ENCODE measurements at regions not wholly inside any gene's neighbourhood (a gene's known extent, or its start where the extent isn't known, plus 50 kb on each side); places are given as distances from the start of the nearest gene placed in this dataset.

GRCh38 chr7:131212114-131212513 is 115.6 kb upstream of the MKLN1 start:
- Histone ChIP-seq H3K27me3 (ENCODE audit: control insufficient read depth, insufficient read depth, low read length) (no peaks in the 10 kb centered on the region), H3K9ac (ENCODE audit: insufficient read depth, low read length) (no peak overlapping the region), H4K20me1 (ENCODE audit: control insufficient read depth, extremely low read depth, insufficient read depth, low read length) (no peaks in the 10 kb centered on the region), H3K9me3 (ENCODE audit: control insufficient read depth, insufficient read depth, low read depth, low read length) (no peaks in the 10 kb centered on the region), H3K79me2 (ENCODE audit: control insufficient read depth, insufficient read depth, low read length) (no peaks in the 10 kb centered on the region), H3K4me1 (ENCODE audit: control insufficient read depth, extremely low read depth, insufficient read depth, low read length) (no peaks in the 10 kb centered on the region), H3K36me3 (ENCODE audit: control insufficient read depth, insufficient read depth, low read length) (no peaks in the 10 kb centered on the region), H3K4me2 (ENCODE audit: extremely low read depth, insufficient read depth, low read length) (no peak overlapping the region), H2AFZ (ENCODE audit: low read length) (no peak overlapping the region), H3K4me3 (replicated peaks in 1 of 4; ENCODE audit: control extremely low read depth in 1 of 4, insufficient read depth in 1 of 4, low read depth in 3 of 4, low read length in 4 of 4) (no peak overlapping the region), H3K27ac (ENCODE audit: insufficient read depth, low read length) (no peak overlapping the region)
- peak in 1 of 2 donors; percentile 37 for DNase-seq (ENCODE audit: low read depth in 2 of 2)
- TF ChIP-seq EZH2 (IDR thresholded peaks at IDR 0.05; ENCODE audit: low read length, missing control alignments) (no peak), CTCF (conservative IDR thresholded peaks at IDR 0.05 in 1 of 2, IDR thresholded peaks at IDR 0.05 in 1 of 2; ENCODE audit: low read depth in 1 of 2, low read length in 2 of 2) (no peak)

DNA sequence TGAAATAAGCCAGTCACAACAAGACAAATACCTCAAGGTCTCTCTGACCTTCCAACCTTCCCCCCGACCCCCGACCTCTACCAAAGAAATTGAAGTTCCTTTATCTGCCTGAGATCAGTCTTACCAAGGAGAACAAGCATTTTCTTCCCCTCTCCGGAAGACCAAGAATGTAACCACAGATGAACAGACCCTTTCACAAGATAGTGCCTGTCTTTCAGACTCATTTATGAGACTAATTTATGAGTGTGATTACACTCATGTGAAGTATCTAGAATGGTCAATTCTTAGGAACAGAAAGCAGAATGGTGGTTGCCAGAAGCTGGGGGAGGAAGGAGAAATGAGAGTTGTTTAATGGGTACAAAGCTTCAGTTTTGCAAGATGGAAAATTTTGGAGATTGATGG is 108.9 kb upstream of the MKLN1 start:
- Histone ChIP-seq H3K9me3 (ENCODE audit: control insufficient read depth, insufficient read depth, low read depth, low read length) (no peaks in the 10 kb centered on the region), H3K79me2 (ENCODE audit: control insufficient read depth, insufficient read depth, low read length) (no peaks in the 10 kb centered on the region), H3K27me3 (ENCODE audit: control insufficient read depth, insufficient read depth, low read length) (no peaks in the 10 kb centered on the region), H2AFZ (ENCODE audit: low read length) (no peak overlapping the region), H3K4me1 (ENCODE audit: control insufficient read depth, extremely low read depth, insufficient read depth, low read length) (no peaks in the 10 kb centered on the region), H4K20me1 (ENCODE audit: control insufficient read depth, extremely low read depth, insufficient read depth, low read length) (no peaks in the 10 kb centered on the region), H3K27ac (ENCODE audit: insufficient read depth, low read length) (no peak overlapping the region), H3K9ac (ENCODE audit: insufficient read depth, low read length) (no peak overlapping the region), H3K4me2 (ENCODE audit: extremely low read depth, insufficient read depth, low read length) (no peak overlapping the region), H3K4me3 (replicated peaks in 1 of 4; ENCODE audit: control extremely low read depth in 1 of 4, insufficient read depth in 1 of 4, low read depth in 3 of 4, low read length in 4 of 4) (no peak overlapping the region), H3K36me3 (ENCODE audit: control insufficient read depth, insufficient read depth, low read length) (no peaks in the 10 kb centered on the region)
- no peak for TF ChIP-seq CTCF (conservative IDR thresholded peaks at IDR 0.05 in 1 of 2, IDR thresholded peaks at IDR 0.05 in 1 of 2; ENCODE audit: low read depth in 1 of 2, low read length in 2 of 2)
- TF ChIP-seq EZH2 (IDR thresholded peaks at IDR 0.05; ENCODE audit: low read length, missing control alignments) = no peak
- DNase-seq (ENCODE audit: low read depth in 2 of 2) = no peak

- H3K9ac ChIP-seq (ENCODE audit: insufficient read depth, low read length) = no peak overlapping the region
- no peaks in the 10 kb centered on the region for H4K20me1 ChIP-seq (ENCODE audit: control insufficient read depth, extremely low read depth, insufficient read depth, low read length)
- H3K4me1 ChIP-seq (ENCODE audit: control insufficient read depth, extremely low read depth, insufficient read depth, low read length) = no peaks in the 10 kb centered on the region
- no peaks in the 10 kb centered on the region for H3K79me2 ChIP-seq (ENCODE audit: control insufficient read depth, insufficient read depth, low read length)
- no peak overlapping the region for H3K27ac ChIP-seq (ENCODE audit: insufficient read depth, low read length)
- no peak overlapping the region for H2AFZ ChIP-seq (ENCODE audit: low read length)
- no peaks in the 10 kb centered on the region for H3K27me3 ChIP-seq (ENCODE audit: control insufficient read depth, insufficient read depth, low read length)
- no peaks in the 10 kb centered on the region for H3K9me3 ChIP-seq (ENCODE audit: control insufficient read depth, insufficient read depth, low read depth, low read length)
- no peaks in the 10 kb centered on the region for H3K36me3 ChIP-seq (ENCODE audit: control insufficient read depth, insufficient read depth, low read length)
- DNase-seq (ENCODE audit: low read depth in 2 of 2) = no peak
- TF ChIP-seq EZH2 (IDR thresholded peaks at IDR 0.05; ENCODE audit: low read length, missing control alignments) (no peak), CTCF (conservative IDR thresholded peaks at IDR 0.05 in 1 of 2, IDR thresholded peaks at IDR 0.05 in 1 of 2; ENCODE audit: low read depth in 1 of 2, low read length in 2 of 2) (no peak)
- H3K4me2 ChIP-seq (ENCODE audit: extremely low read depth, insufficient read depth, low read length) = no peak overlapping the region
- H3K4me3 ChIP-seq (replicated peaks in 1 of 4; ENCODE audit: control extremely low read depth in 1 of 4, insufficient read depth in 1 of 4, low read depth in 3 of 4, low read length in 4 of 4) = no peak overlapping the region
Observed at GRCh38 chr7:131219312-131220041, 108.2 kb upstream of the MKLN1 start.
